CD1c-positive myeloid dendritic cell (primary cell): ENCODE measurements at regions not wholly inside any gene's neighbourhood (a gene's known extent, or its start where the extent isn't known, plus 50 kb on each side); places are given as distances from the start of the nearest gene placed in this dataset.
"Not testable (repeated sequence)": the region's sequence is repeated elsewhere in the genome, so short reads cannot be mapped to it uniquely, and the experiment has no call there.

Experiments used
- DNase-seq: peaks from one replicate; pipeline ENCODE4 v3.0.0-alpha.2; 2016; ENCODE audit errors: extremely low spot score

GRCh38 chr2:58788402-58788801, 547.3 kb upstream of the FANCL start:
- no peak for DNase-seq

GRCh38 chr2:58770846-58771245, 529.7 kb upstream of the FANCL start:
- no peak for DNase-seq

GRCh38 chr2:58769864-58770234, 528.7 kb upstream of the FANCL start:
- DNase-seq, result no peak

GRCh38 chr2:58769111-58769863, 528.2 kb upstream of the FANCL start:
- DNase-seq, result no peak

- no peak for DNase-seq
Observed at GRCh38 chr2:58768715-58769080, 527.6 kb upstream of the FANCL start.

GRCh38 chr2:58767828-58768714, 526.9 kb upstream of the FANCL start:
- no peak for DNase-seq

GRCh38 chr2:58764338-58765104, 523.4 kb upstream of the FANCL start:
- no peak for DNase-seq

- DNase-seq, result peak; percentile 63
Observed at GRCh38 chr2:58762176-58762781, 521.2 kb upstream of the FANCL start.

GRCh38 chr2:58757971-58758370, 516.8 kb upstream of the FANCL start:
- no peak for DNase-seq

- DNase-seq, result no peak
Observed at GRCh38 chr2:58756336-58756735, 515.2 kb upstream of the FANCL start.

- not testable (repeated sequence) for DNase-seq
Observed at GRCh38 chr2:58752507-58752906, 511.4 kb upstream of the FANCL start.

GRCh38 chr2:58751676-58752075, 510.6 kb upstream of the FANCL start:
- DNase-seq, result not testable (repeated sequence)

GRCh38 chr2:58749041-58749440, 507.9 kb upstream of the FANCL start:
- no peak for DNase-seq

- DNase-seq, result not testable (repeated sequence)
Observed at GRCh38 chr2:58745334-58745733, 504.2 kb upstream of the FANCL start.

GRCh38 chr2:58740426-58740825, 499.3 kb upstream of the FANCL start:
- peak; percentile 29 for DNase-seq

- peak; percentile 10 for DNase-seq
Observed at GRCh38 chr2:58739033-58739432, 497.9 kb upstream of the FANCL start.

- DNase-seq, result no peak
Observed at GRCh38 chr2:58734365-58734764, 493.2 kb upstream of the FANCL start.

- no peak for DNase-seq
Observed at GRCh38 chr2:58732999-58733398, 491.9 kb upstream of the FANCL start.

- DNase-seq, result peak; percentile 81
Observed at GRCh38 chr2:58731488-58731869, 490.4 kb upstream of the FANCL start.

- no peak for DNase-seq
Observed at GRCh38 chr2:58730764-58731487, 489.8 kb upstream of the FANCL start.

GRCh38 chr2:58727981-58728656, 487.0 kb upstream of the FANCL start:
- peak; percentile 7 for DNase-seq
